Mammary epithelial cell (primary cell): ENCODE measurements at regions not wholly inside any gene's neighbourhood (a gene's known extent, or its start where the extent isn't known, plus 50 kb on each side); places are given as distances from the start of the nearest gene placed in this dataset.

ENCODE experiments used
- EZH2 ChIP-seq: IDR thresholded peaks from 2 replicates; pipeline ENCODE4 v1.6.1; 2012; ENCODE audit warnings: low read length, inconsistent platforms, borderline replicate concordance
- TF ChIP-seq, protein P1 (sequence below), 2 donors: IDR thresholded peaks in 1 of 2; conservative IDR thresholded peaks in 1 of 2; 2 replicates each; pipeline ENCODE4 v1.5.1; 2011 to 2012; ENCODE audit warnings: inconsistent platforms in 2 of 2, low read length in 2 of 2, mild to moderate bottlenecking in 2 of 2, control low read depth in 1 of 2, low read depth in 1 of 2; ENCODE audit not compliant: insufficient read depth in 1 of 2; ENCODE audit errors: extremely low read depth in 1 of 2

DNA sequence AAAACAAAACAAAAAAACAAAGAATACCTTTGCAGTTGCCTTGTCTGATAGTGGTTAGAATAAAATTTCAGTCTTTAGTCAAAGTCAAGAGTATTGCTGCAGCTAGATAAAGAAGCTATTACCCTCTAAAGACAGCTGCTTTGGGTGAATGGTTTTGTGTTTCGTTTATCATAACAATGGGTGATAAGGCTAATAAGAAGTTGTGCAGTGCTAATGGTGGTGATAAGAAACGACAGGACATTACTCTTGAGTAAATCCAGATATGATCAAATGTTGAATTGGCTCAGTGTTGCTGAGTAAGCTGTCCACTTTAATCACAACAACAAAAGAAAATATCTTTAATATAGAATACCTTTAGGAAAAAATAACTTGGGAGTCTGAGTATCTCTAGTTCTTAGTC, 1825.3 kb downstream of the SLITRK5 start:
- TF ChIP-seq, protein P1, sequence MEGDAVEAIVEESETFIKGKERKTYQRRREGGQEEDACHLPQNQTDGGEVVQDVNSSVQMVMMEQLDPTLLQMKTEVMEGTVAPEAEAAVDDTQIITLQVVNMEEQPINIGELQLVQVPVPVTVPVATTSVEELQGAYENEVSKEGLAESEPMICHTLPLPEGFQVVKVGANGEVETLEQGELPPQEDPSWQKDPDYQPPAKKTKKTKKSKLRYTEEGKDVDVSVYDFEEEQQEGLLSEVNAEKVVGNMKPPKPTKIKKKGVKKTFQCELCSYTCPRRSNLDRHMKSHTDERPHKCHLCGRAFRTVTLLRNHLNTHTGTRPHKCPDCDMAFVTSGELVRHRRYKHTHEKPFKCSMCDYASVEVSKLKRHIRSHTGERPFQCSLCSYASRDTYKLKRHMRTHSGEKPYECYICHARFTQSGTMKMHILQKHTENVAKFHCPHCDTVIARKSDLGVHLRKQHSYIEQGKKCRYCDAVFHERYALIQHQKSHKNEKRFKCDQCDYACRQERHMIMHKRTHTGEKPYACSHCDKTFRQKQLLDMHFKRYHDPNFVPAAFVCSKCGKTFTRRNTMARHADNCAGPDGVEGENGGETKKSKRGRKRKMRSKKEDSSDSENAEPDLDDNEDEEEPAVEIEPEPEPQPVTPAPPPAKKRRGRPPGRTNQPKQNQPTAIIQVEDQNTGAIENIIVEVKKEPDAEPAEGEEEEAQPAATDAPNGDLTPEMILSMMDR (conservative IDR thresholded peaks at IDR 0.05 in 1 of 2, IDR thresholded peaks at IDR 0.05 in 1 of 2; ENCODE audit: extremely low read depth in 1 of 2, insufficient read depth in 1 of 2, low read depth in 1 of 2, low read length in 2 of 2), result no peak
- no peak for TF ChIP-seq EZH2
